ENCODE measurements at regions not wholly inside any gene's neighbourhood (a gene's known extent, or its start where the extent isn't known, plus 50 kb on each side); places are given as distances from the start of the nearest gene placed in this dataset.

DNA sequence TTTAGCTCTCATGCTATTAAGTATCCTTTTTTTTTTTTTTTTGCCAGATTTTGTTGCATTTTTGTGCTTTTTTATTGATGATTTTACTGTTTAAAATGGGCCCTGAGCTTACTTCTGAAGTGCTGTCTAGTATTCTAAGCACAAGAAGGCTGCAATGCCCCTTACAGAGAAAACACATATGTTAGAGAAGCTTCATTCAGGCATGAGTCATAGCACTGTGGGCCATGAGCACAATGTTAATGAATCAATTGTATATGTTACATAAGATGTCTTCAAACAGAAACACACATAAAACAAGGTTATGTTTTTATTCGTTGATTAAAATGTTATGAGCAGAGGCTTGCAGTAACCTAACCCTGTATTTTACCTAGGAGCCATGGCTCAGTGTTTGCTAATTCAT is 117.8 kb upstream of the C11orf87 start:
- H2AFZ ChIP-seq (ENCODE audit: low read depth) = no peak overlapping the region
- H4K20me1 ChIP-seq (ENCODE audit: insufficient read depth) = no peaks in the 10 kb centered on the region
- no peak overlapping the region for H3K4me2 ChIP-seq
- H3K27me3 ChIP-seq (ENCODE audit: insufficient read depth, low read depth) = no peaks in the 10 kb centered on the region
- H3K27ac ChIP-seq = no peak overlapping the region
- no peaks in the 10 kb centered on the region for H3K79me2 ChIP-seq (ENCODE audit: insufficient read depth, low read depth)
- H3K9ac ChIP-seq = no peak overlapping the region
- TF ChIP-seq, protein P1, sequence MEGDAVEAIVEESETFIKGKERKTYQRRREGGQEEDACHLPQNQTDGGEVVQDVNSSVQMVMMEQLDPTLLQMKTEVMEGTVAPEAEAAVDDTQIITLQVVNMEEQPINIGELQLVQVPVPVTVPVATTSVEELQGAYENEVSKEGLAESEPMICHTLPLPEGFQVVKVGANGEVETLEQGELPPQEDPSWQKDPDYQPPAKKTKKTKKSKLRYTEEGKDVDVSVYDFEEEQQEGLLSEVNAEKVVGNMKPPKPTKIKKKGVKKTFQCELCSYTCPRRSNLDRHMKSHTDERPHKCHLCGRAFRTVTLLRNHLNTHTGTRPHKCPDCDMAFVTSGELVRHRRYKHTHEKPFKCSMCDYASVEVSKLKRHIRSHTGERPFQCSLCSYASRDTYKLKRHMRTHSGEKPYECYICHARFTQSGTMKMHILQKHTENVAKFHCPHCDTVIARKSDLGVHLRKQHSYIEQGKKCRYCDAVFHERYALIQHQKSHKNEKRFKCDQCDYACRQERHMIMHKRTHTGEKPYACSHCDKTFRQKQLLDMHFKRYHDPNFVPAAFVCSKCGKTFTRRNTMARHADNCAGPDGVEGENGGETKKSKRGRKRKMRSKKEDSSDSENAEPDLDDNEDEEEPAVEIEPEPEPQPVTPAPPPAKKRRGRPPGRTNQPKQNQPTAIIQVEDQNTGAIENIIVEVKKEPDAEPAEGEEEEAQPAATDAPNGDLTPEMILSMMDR (conservative IDR thresholded peaks at IDR 0.05; ENCODE audit: low read depth, low read length) = no peak
- H3K4me1 ChIP-seq (ENCODE audit: low read depth, poor library complexity, severe bottlenecking) = peaks cover 8% of the 10 kb centered on the region
- no peak overlapping the region for H3K4me3 ChIP-seq (IDR thresholded peaks at IDR 0.05; ENCODE audit: insufficient read depth, low read depth, low read length)
- H3K36me3 ChIP-seq (ENCODE audit: insufficient read depth) = no peaks in the 10 kb centered on the region

DNA sequence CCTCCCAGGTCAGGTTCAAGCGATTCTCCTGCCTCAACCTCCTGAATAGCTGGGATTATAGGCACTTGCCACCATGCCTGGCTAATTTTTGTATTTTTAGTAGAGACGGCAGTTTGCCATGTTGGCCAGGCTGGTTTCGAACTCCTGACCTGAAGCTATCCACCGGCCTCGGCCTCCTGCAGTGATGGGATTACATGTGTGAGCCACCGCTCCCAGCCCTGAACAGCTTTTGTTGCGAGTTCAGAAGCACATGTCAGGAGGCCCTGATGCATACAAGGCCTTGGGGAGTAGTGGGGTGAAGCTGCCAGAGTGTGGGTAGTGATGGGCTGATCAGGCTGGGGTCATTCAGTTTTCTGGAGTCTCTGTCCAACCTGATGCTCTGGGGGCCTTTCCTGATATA is 117.0 kb upstream of the C11orf87 start:
- Histone ChIP-seq H3K4me2 (no peak overlapping the region), H3K27me3 (ENCODE audit: insufficient read depth, low read depth) (no peaks in the 10 kb centered on the region), H3K4me1 (ENCODE audit: low read depth, poor library complexity, severe bottlenecking) (peaks cover 12% of the 10 kb centered on the region), H3K9ac (no peak overlapping the region), H3K36me3 (ENCODE audit: insufficient read depth) (no peaks in the 10 kb centered on the region), H3K4me3 (IDR thresholded peaks at IDR 0.05; ENCODE audit: insufficient read depth, low read depth, low read length) (no peak overlapping the region), H3K79me2 (ENCODE audit: insufficient read depth, low read depth) (no peaks in the 10 kb centered on the region), H2AFZ (ENCODE audit: low read depth) (no peak overlapping the region), H4K20me1 (ENCODE audit: insufficient read depth) (no peaks in the 10 kb centered on the region), H3K27ac (no peak overlapping the region)
- TF ChIP-seq, protein P1 (conservative IDR thresholded peaks at IDR 0.05; ENCODE audit: low read depth, low read length) = no peak

DNA sequence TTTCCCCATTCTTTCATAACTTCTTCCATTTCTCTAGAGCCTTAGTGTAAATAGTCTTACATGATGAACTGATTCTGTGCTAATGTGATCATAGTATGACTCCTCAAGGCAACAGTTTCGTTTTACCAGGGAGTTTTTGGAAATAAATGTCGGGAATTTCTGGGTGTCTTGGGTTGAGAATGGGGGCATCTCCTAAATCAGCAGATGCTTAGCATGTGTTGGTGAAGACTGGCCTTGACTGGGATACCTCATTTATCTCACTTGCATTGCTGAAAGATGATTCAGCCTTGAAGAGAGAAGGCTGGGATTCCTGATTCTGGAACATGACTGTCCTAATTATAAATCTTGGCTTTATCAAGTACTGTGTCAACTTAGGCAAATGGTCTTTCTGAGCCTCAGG is 115.7 kb upstream of the C11orf87 start:
- Histone ChIP-seq H3K27ac (no peak overlapping the region), H4K20me1 (ENCODE audit: insufficient read depth) (no peaks in the 10 kb centered on the region), H3K27me3 (ENCODE audit: insufficient read depth, low read depth) (no peaks in the 10 kb centered on the region), H3K9ac (no peak overlapping the region), H3K4me3 (IDR thresholded peaks at IDR 0.05; ENCODE audit: insufficient read depth, low read depth, low read length) (no peak overlapping the region), H2AFZ (ENCODE audit: low read depth) (no peak overlapping the region), H3K4me2 (no peak overlapping the region), H3K79me2 (ENCODE audit: insufficient read depth, low read depth) (no peaks in the 10 kb centered on the region), H3K4me1 (ENCODE audit: low read depth, poor library complexity, severe bottlenecking) (peaks cover 12% of the 10 kb centered on the region), H3K36me3 (ENCODE audit: insufficient read depth) (no peaks in the 10 kb centered on the region)
- TF ChIP-seq, protein P1 (conservative IDR thresholded peaks at IDR 0.05; ENCODE audit: low read depth, low read length) = no peak

DNA sequence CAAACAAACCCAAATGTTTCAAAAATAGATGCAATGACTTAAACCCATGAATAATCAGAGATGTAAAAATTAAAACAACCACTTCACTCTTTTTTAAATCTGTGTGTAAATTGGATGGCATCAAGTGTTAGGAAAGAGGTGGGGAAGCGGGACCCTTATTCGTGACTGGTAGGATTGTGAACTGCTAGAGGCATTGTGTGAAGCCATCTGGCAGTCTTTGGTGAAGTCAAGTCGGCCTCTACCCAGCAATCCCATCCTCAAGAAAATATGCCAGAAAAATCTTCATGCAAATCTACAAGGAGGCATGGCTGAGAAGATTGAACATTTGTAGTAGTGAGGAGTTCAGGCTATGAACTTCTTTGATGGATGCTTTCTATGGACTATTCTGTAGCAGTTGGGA is 114.6 kb upstream of the C11orf87 start:
- Histone ChIP-seq H3K79me2 (ENCODE audit: insufficient read depth, low read depth) (no peaks in the 10 kb centered on the region), H2AFZ (ENCODE audit: low read depth) (no peak overlapping the region), H3K9ac (no peak overlapping the region), H3K36me3 (ENCODE audit: insufficient read depth) (no peaks in the 10 kb centered on the region), H4K20me1 (ENCODE audit: insufficient read depth) (no peaks in the 10 kb centered on the region), H3K4me3 (IDR thresholded peaks at IDR 0.05; ENCODE audit: insufficient read depth, low read depth, low read length) (no peak overlapping the region), H3K4me1 (ENCODE audit: low read depth, poor library complexity, severe bottlenecking) (peaks cover 12% of the 10 kb centered on the region), H3K27me3 (ENCODE audit: insufficient read depth, low read depth) (no peaks in the 10 kb centered on the region), H3K27ac (no peak overlapping the region), H3K4me2 (no peak overlapping the region)
- TF ChIP-seq, protein P1 (conservative IDR thresholded peaks at IDR 0.05; ENCODE audit: low read depth, low read length) = no peak
